ELR (cell line): ENCODE measurements at regions not wholly inside any gene's neighbourhood (a gene's known extent, or its start where the extent isn't known, plus 50 kb on each side); places are given as distances from the start of the nearest gene placed in this dataset.
A peak's percentile ranks its signal among the peaks of the same experiment; 100 is the strongest.
"Not testable (repeated sequence)": the region's sequence is repeated elsewhere in the genome, so short reads cannot be mapped to it uniquely, and the experiment has no call there.

ENCODE experiments used
- DNase-seq: peaks from one replicate; pipeline ENCODE4 v3.0.0-alpha.2; 2015; ENCODE audit warnings: low read depth

DNA sequence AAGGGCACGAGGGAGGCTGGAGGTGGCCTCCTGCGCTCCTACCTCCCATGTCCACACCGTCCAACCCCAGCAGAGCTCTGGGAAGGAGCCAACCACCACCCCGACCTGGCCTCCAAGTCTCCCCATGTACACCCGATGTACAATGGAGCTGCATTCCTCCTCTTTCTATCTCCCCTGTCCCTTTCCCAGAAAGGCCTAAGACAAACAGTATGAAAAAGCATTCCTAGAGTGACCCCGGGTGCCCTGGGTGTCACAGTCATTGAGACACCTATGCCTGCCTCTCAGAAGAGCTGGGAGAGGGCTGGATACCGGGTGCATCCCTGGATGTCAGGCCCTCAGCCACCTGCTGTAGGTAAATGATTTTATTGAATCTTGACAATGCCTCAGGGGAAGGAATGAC lies 248.1 kb downstream of the EMX2 start:
- no peak for DNase-seq

GRCh38 chr10:117792214-117792613 lies 249.7 kb downstream of the EMX2 start:
- DNase-seq: peak; percentile 0

DNA sequence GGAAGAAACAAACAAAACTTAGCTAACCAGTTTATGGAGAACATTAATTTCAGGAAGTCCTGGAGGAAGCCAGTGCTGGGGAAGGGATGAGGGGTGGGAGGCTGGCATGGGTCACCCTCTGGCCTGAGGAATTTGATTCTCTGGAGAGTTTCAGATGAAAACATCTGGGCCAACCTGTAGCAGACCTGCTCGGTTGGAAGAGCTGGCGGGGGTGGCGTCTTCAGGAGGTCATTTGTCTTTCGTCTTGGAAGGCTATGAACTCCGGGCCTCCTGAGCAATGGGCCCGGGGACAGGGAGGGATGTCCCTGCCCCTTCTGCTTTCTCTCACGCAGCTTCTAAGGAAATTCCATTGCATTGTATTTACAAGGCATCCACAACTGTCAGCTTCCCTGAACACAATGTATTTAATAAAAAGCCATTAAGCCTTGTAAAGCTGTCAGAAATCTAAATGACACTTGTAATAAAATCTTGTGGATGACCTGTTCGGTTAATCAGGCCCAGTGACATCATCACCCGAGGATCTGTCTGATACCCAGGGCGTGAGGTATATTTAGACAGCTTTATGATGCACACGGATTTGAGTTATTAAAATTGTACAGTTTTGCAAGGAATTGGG lies 250.5 kb downstream of the RAB11FIP2 start:
- DNase-seq: no peak

DNA sequence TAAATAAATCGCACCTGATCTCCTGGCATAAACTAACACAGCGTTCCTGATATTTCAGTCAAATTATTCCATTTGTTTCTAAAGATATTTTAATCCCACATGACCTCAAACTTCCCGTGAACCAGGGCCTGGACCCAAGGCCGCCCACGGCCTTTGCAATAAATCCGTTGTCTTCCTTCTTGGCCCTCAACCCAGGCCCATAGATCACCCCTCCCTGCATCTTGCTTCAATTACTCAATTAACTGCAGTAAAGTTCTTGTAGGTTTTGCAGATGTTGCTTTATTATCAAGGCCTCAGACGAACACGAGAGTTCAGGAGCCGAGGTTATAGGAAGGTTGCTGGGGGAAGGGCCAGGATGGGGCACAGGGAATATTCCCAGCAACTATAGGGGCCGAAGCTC lies 249.4 kb downstream of the RAB11FIP2 start:
- DNase-seq: no peak

DNA sequence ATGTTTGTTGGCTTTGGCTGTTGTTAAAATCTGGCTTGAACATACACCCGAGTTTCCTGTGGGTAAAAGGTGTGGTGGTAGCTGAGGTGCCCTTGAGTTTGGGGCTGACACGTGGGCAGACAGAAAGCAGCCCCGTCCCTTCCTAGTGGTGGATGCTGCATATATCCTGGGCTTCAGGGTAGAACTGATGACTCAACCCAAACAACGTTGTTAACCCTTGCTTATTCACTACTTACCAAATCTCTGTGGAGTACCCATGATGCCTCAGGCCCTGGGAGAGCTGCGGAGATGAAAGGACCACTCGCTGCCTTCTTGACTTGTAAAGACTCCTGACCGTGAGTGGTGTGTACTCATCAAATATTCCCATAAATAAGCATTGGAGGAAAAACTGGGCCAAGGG lies 245.1 kb downstream of the RAB11FIP2 start:
- DNase-seq: no peak

GRCh38 chr10:117804470-117805011 lies 242.2 kb downstream of the RAB11FIP2 start:
- DNase-seq: no peak

DNA sequence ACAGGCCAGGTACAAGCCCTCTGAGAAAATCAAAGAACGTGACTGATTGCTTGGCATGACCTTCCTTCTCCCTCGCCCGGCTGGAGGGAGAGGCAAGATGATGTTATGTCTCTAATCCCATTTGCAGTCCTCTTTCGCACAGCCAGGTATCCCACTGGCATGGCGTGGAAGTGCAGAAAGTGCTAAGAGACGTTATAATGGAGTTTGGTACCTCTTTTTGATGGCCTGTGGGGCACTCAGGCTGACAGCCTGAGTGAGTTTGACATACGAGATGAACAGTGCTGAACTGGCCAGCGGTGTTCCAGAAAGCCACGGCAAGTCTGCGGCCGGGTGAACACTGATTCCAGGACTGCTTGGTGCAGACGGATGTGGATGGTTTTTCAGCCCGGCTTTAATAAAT lies 241.6 kb downstream of the RAB11FIP2 start:
- DNase-seq: no peak

GRCh38 chr10:117807441-117807840 lies 239.3 kb downstream of the RAB11FIP2 start:
- DNase-seq: no peak

DNA sequence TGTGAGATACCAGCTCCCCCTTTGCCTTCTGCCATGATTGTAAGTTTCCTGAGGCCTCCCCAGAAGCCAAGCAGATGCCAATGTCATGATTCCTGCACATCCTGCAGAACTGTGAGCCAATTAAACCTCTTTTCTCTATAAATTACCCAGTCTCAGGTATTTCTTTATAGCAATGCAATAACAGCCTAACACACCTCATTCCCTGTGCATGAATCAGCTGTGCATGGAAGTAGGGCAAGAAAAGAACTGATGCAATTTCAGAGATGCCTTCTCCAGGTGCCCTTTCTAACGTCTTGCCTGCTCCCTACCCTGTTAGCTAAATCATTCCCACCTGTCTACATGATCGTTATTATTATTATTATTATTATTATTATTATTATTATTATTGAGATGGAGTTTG lies 230.9 kb downstream of the RAB11FIP2 start:
- DNase-seq: not testable (repeated sequence)

- DNase-seq: no peak
These were observed 229.6 kb downstream of the RAB11FIP2 start for GRCh38 chr10:117817116-117817515.

- DNase-seq: no peak
These were observed 228.0 kb downstream of the RAB11FIP2 start for GRCh38 chr10:117818721-117819120.

- DNase-seq: no peak
These were observed 227.4 kb downstream of the RAB11FIP2 start for GRCh38 chr10:117819304-117819703.

GRCh38 chr10:117823980-117824379 lies 222.8 kb downstream of the RAB11FIP2 start:
- DNase-seq: no peak

GRCh38 chr10:117830205-117830604 lies 216.5 kb downstream of the RAB11FIP2 start:
- no peak for DNase-seq

- DNase-seq: no peak
These were observed 215.9 kb downstream of the RAB11FIP2 start for GRCh38 chr10:117830787-117831212.

DNA sequence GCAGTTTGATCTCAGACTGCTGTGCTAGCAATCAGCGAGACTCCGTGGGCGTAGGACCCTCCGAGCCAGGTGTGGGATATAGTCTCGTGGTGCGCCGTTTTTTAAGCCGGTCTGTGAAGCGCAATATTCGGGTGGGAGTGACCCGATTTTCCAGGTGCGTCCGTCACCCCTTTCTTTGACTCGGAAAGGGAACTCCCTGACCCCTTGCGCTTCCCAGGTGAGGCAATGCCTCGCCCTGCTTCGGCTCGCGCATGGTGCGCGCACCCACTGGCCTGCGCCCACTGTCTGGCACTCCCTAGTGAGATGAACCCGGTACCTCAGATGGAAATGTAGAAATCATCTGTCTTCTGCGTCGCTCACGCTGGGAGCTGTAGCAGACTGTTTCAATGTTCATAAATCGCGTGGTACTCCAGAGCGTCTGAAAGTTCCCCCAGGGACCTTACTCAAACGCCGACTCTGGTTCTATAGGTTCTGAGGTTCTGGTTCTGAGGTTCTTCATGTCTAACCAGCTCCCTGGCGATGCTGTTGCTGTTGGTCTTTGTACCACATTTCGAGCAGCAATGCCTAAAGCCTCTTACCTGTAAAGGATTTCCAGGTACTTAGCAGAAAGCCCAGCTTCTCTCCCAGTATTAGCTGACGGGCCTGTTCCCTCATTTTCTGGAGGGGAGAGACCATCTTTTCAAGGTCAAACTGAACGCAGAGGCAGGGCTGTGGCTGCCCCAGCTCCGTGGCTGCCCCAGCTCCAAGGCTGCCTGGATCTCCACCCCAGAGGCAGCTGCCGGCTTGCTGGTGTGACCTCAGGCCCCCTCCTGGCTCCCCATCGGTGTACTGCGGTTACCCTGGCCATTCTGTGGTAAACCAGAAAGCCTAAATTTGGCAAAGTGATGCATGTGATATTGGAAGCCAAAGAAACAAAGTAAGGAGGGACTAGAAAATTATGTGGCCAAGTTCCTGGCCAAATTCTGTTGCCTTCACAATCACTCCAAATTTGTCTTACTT lies 207.9 kb downstream of the RAB11FIP2 start:
- DNase-seq: not testable (repeated sequence)

DNA sequence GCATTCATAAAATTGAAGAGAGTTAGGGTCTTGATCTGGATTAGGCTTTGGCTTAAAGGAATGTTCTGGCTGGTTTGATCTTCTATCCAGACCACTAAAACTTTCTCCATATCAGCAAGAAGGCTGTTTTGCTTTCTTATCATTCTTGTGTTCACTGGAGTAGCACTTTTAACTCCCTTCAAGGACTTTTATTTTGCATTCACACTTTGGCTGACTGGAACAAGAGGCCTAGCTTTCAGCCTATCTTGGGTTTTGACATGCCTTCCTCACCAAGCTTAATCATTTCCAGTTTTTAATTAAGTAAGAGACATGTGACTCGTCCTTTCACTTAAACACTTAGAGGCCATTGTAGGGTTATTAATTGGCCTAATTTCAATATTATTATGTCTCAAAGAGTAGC lies 190.3 kb downstream of the RAB11FIP2 start:
- not testable (repeated sequence) for DNase-seq

DNA sequence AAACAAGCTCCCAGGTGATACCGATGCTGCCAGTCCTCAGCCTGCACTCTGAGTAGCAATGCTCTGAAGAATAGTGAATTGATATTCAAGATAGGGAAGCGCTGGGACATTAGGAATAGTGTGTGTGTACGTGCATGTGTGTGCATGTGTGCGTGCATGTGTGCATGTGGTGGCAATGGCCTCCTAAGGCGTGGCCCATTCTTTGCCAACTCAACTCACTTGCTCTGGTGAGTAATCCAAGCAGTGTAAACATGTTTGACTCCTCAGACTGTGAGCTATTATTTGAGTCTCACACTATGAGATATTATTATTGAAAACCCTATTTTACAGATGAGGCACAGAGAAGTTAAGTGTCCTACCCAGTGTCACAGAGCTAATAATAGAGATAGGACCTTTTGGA lies 186.6 kb downstream of the RAB11FIP2 start:
- peak; percentile 4 for DNase-seq

- peak; percentile 48 for DNase-seq
These were observed 185.9 kb downstream of the RAB11FIP2 start for GRCh38 chr10:117860823-117861222.

GRCh38 chr10:117861329-117861728 lies 185.4 kb downstream of the RAB11FIP2 start:
- DNase-seq: peak; percentile 8

GRCh38 chr10:117863771-117864170 lies 183.0 kb downstream of the RAB11FIP2 start:
- no peak for DNase-seq

- DNase-seq: no peak
These were observed 180.8 kb downstream of the RAB11FIP2 start for GRCh38 chr10:117865945-117866344.

- DNase-seq: no peak
These were observed 178.6 kb downstream of the RAB11FIP2 start for GRCh38 chr10:117868151-117868550.
